ENCODE measurements at regions not wholly inside any gene's neighbourhood (a gene's known extent, or its start where the extent isn't known, plus 50 kb on each side); places are given as distances from the start of the nearest gene placed in this dataset.

- H3K27ac ChIP-seq (ENCODE audit: low read depth, low read length) = no peak overlapping the region
- no peak overlapping the region for H3K9ac ChIP-seq (ENCODE audit: low read length)
- DNase-seq (ENCODE audit: low read depth) = no peak
- no peaks in the 10 kb centered on the region for H3K79me2 ChIP-seq (ENCODE audit: insufficient read depth, low read length)
- peaks cover 31% of the 10 kb centered on the region for H3K4me1 ChIP-seq (ENCODE audit: insufficient read depth, low read length)
- no peak overlapping the region for H3K4me3 Mint-ChIP-seq (ENCODE audit: unreplicated experiment)
- no peaks in the 10 kb centered on the region for H3K9me3 Mint-ChIP-seq (ENCODE audit: unreplicated experiment)
- H2AFZ ChIP-seq (ENCODE audit: low read depth, low read length) = no peak overlapping the region
- H4K20me1 ChIP-seq (ENCODE audit: insufficient read depth, low read length) = no peaks in the 10 kb centered on the region
- TF ChIP-seq EZH2 (IDR thresholded peaks at IDR 0.05; ENCODE audit: insufficient read depth, low read length) (no peak), CTCF (IDR thresholded peaks at IDR 0.05; ENCODE audit: insufficient read depth, low read depth, low read length) (no peak)
- FAIRE-seq = no peak
- peaks cover 2% of the 10 kb centered on the region for H3K36me3 Mint-ChIP-seq (ENCODE audit: low read depth, unreplicated experiment)
- no peaks in the 10 kb centered on the region for H3K9me3 ChIP-seq (ENCODE audit: insufficient read depth, low read depth, low read length)
- H3K27ac Mint-ChIP-seq (ENCODE audit: unreplicated experiment) = no peak overlapping the region
- H3K4me2 ChIP-seq (ENCODE audit: low read length) = no peak overlapping the region
- H3K36me3 ChIP-seq (ENCODE audit: insufficient read depth, low read length) = no peaks in the 10 kb centered on the region
- H3K4me3 ChIP-seq (ENCODE audit: insufficient read depth, low read depth, low read length) = no peak overlapping the region
- H3K27me3 ChIP-seq (ENCODE audit: insufficient read depth, low read length) = no peaks in the 10 kb centered on the region
- H3K27me3 Mint-ChIP-seq (ENCODE audit: low read depth, unreplicated experiment) = peaks cover 17% of the 10 kb centered on the region
- H3K4me1 Mint-ChIP-seq (ENCODE audit: low read depth, unreplicated experiment) = peaks cover 33% of the 10 kb centered on the region
These were observed 50.7 kb upstream of the INSYN1 start for GRCh38 chr15:73803806-73804205.

- H3K27ac Mint-ChIP-seq (ENCODE audit: unreplicated experiment) = no peak overlapping the region
- Histone ChIP-seq H3K4me2 (ENCODE audit: low read length) (no peak overlapping the region), H2AFZ (ENCODE audit: low read depth, low read length) (no peak overlapping the region), H3K4me1 (ENCODE audit: insufficient read depth, low read length) (peaks cover 13% of the 10 kb centered on the region), H3K9me3 (ENCODE audit: insufficient read depth, low read depth, low read length) (no peaks in the 10 kb centered on the region), H4K20me1 (ENCODE audit: insufficient read depth, low read length) (no peaks in the 10 kb centered on the region), H3K36me3 (ENCODE audit: insufficient read depth, low read length) (no peaks in the 10 kb centered on the region), H3K27me3 (ENCODE audit: insufficient read depth, low read length) (peaks cover 6% of the 10 kb centered on the region), H3K27ac (ENCODE audit: low read depth, low read length) (no peak overlapping the region), H3K79me2 (ENCODE audit: insufficient read depth, low read length) (no peaks in the 10 kb centered on the region), H3K4me3 (ENCODE audit: insufficient read depth, low read depth, low read length) (no peak overlapping the region), H3K9ac (ENCODE audit: low read length) (no peak overlapping the region)
- H3K4me1 Mint-ChIP-seq (ENCODE audit: low read depth, unreplicated experiment) = peaks cover 16% of the 10 kb centered on the region
- no peak overlapping the region for H3K4me3 Mint-ChIP-seq (ENCODE audit: unreplicated experiment)
- no peak for FAIRE-seq
- no peaks in the 10 kb centered on the region for H3K9me3 Mint-ChIP-seq (ENCODE audit: unreplicated experiment)
- H3K27me3 Mint-ChIP-seq (ENCODE audit: low read depth, unreplicated experiment) = peaks cover 24% of the 10 kb centered on the region
- H3K36me3 Mint-ChIP-seq (ENCODE audit: low read depth, unreplicated experiment) = peaks cover 2% of the 10 kb centered on the region
- TF ChIP-seq EZH2 (IDR thresholded peaks at IDR 0.05; ENCODE audit: insufficient read depth, low read length) (no peak), CTCF (IDR thresholded peaks at IDR 0.05; ENCODE audit: insufficient read depth, low read depth, low read length) (no peak)
- no peak for DNase-seq (ENCODE audit: low read depth)
These were observed 52.4 kb upstream of the INSYN1 start for GRCh38 chr15:73805504-73806089.

- TF ChIP-seq EZH2 (IDR thresholded peaks at IDR 0.05; ENCODE audit: insufficient read depth, low read length) (no peak), CTCF (IDR thresholded peaks at IDR 0.05; ENCODE audit: insufficient read depth, low read depth, low read length) (no peak)
- no peaks in the 10 kb centered on the region for H3K9me3 Mint-ChIP-seq (ENCODE audit: unreplicated experiment)
- peaks cover 28% of the 10 kb centered on the region for H3K27me3 Mint-ChIP-seq (ENCODE audit: low read depth, unreplicated experiment)
- H3K4me3 Mint-ChIP-seq (ENCODE audit: unreplicated experiment) = no peak overlapping the region
- FAIRE-seq = no peak
- H3K9me3 ChIP-seq (ENCODE audit: insufficient read depth, low read depth, low read length) = no peaks in the 10 kb centered on the region
- no peak overlapping the region for H3K27ac Mint-ChIP-seq (ENCODE audit: unreplicated experiment)
- H3K36me3 ChIP-seq (ENCODE audit: insufficient read depth, low read length) = no peaks in the 10 kb centered on the region
- H2AFZ ChIP-seq (ENCODE audit: low read depth, low read length) = no peak overlapping the region
- H3K9ac ChIP-seq (ENCODE audit: low read length) = no peak overlapping the region
- peaks cover 2% of the 10 kb centered on the region for H3K36me3 Mint-ChIP-seq (ENCODE audit: low read depth, unreplicated experiment)
- no peak for DNase-seq (ENCODE audit: low read depth)
- H3K4me1 ChIP-seq (ENCODE audit: insufficient read depth, low read length) = peaks cover under 1% of the 10 kb centered on the region
- H3K79me2 ChIP-seq (ENCODE audit: insufficient read depth, low read length) = no peaks in the 10 kb centered on the region
- no peaks in the 10 kb centered on the region for H4K20me1 ChIP-seq (ENCODE audit: insufficient read depth, low read length)
- H3K27ac ChIP-seq (ENCODE audit: low read depth, low read length) = no peak overlapping the region
- H3K4me1 Mint-ChIP-seq (ENCODE audit: low read depth, unreplicated experiment) = peaks cover 5% of the 10 kb centered on the region
- no peak overlapping the region for H3K4me3 ChIP-seq (ENCODE audit: insufficient read depth, low read depth, low read length)
- peaks cover 6% of the 10 kb centered on the region for H3K27me3 ChIP-seq (ENCODE audit: insufficient read depth, low read length)
- no peak overlapping the region for H3K4me2 ChIP-seq (ENCODE audit: low read length)
These were observed 53.7 kb upstream of the INSYN1 start for GRCh38 chr15:73806698-73807483.

Data from astrocyte (in vitro differentiated cells and primary cell).